ENCODE measurements at regions not wholly inside any gene's neighbourhood (a gene's known extent, or its start where the extent isn't known, plus 50 kb on each side); places are given as distances from the start of the nearest gene placed in this dataset.

- no peak overlapping the region for H3K4me3 ChIP-seq (ENCODE audit: low read depth, low read length)
- DNase-seq (ENCODE audit: low read depth): no peak
- no peak for TF ChIP-seq CTCF (IDR thresholded peaks at IDR 0.05; ENCODE audit: low read depth, low read length, missing control alignments)
Measured at GRCh38 chr14:104431351-104431928, 148.1 kb upstream of the C14orf180 start.

GRCh38 chr14:104431929-104432541, 147.5 kb upstream of the C14orf180 start:
- H3K4me3 ChIP-seq (ENCODE audit: low read depth, low read length): no peak overlapping the region
- TF ChIP-seq CTCF (IDR thresholded peaks at IDR 0.05; ENCODE audit: low read depth, low read length, missing control alignments): no peak
- DNase-seq (ENCODE audit: low read depth): no peak

GRCh38 chr14:104432611-104433231, 146.8 kb upstream of the C14orf180 start:
- DNase-seq (ENCODE audit: low read depth): no peak
- H3K4me3 ChIP-seq (ENCODE audit: low read depth, low read length): no peak overlapping the region
- TF ChIP-seq CTCF (IDR thresholded peaks at IDR 0.05; ENCODE audit: low read depth, low read length, missing control alignments): no peak

GRCh38 chr14:104433401-104434213, 146.0 kb upstream of the C14orf180 start:
- no peak for TF ChIP-seq CTCF (IDR thresholded peaks at IDR 0.05; ENCODE audit: low read depth, low read length, missing control alignments)
- no peak overlapping the region for H3K4me3 ChIP-seq (ENCODE audit: low read depth, low read length)
- no peak for DNase-seq (ENCODE audit: low read depth)

- TF ChIP-seq CTCF (IDR thresholded peaks at IDR 0.05; ENCODE audit: low read depth, low read length, missing control alignments): no peak
- no peak overlapping the region for H3K4me3 ChIP-seq (ENCODE audit: low read depth, low read length)
- DNase-seq (ENCODE audit: low read depth): no peak
Measured at GRCh38 chr14:104434214-104435076, 145.1 kb upstream of the C14orf180 start.

Data from GM12864 (cell line).